ENCODE measurements at regions not wholly inside any gene's neighbourhood (a gene's known extent, or its start where the extent isn't known, plus 50 kb on each side); places are given as distances from the start of the nearest gene placed in this dataset.

- no peak for DNase-seq
Measured at GRCh38 chr15:94924971-94925598, 693.7 kb downstream of the MCTP2 start.

- DNase-seq = no peak
Measured at GRCh38 chr15:94925680-94926079, 694.3 kb downstream of the MCTP2 start.

GRCh38 chr15:94927003-94927402 is 695.6 kb downstream of the MCTP2 start:
- DNase-seq = no peak

GRCh38 chr15:94929282-94929681 is 697.9 kb downstream of the MCTP2 start:
- no peak for DNase-seq

GRCh38 chr15:94930441-94930840 is 699.1 kb downstream of the MCTP2 start:
- no peak for DNase-seq

DNA sequence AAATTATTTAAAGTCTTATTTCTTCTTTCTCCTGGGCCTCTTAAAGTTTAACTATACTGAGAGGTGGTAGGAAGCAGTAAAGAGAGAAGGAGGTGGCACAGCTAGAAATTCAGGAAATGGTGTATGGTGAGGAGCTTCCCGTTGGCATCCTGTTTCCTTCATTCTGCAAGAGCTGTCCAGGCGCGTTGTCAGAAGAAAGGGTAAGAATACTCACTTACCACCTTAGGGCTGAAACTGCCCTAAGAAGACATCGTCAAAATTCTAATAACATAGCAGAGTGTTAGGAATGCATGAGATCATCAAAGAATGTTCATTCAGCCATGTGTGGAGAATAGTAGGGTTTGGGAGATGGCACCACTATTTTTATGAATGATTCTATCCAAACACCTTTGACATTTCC is 699.6 kb downstream of the MCTP2 start:
- DNase-seq = no peak

DNA sequence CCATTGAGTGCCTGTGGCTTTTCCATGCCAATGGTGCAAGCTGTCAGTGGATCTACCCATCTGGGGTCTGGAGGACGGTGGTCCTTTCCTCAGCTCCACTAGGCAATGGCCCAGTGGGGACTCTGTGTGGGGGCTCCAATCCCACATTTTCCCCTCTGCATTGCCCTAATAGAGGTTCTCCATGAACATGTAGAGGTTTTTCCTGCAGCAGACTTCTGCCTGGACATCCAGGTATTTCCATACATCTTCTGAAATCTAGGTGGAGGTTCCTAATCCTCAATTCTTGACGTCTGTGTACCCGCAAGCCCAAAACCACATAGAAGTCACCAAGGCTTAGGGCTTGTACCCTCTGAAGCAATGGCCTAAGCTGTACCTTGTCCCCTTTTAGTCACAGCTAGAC is 703.1 kb downstream of the MCTP2 start:
- DNase-seq = no peak

GRCh38 chr15:94937242-94937641 is 705.9 kb downstream of the MCTP2 start:
- no peak for DNase-seq

- DNase-seq = no peak
Measured at GRCh38 chr15:94943888-94944287, 712.5 kb downstream of the MCTP2 start.

DNA sequence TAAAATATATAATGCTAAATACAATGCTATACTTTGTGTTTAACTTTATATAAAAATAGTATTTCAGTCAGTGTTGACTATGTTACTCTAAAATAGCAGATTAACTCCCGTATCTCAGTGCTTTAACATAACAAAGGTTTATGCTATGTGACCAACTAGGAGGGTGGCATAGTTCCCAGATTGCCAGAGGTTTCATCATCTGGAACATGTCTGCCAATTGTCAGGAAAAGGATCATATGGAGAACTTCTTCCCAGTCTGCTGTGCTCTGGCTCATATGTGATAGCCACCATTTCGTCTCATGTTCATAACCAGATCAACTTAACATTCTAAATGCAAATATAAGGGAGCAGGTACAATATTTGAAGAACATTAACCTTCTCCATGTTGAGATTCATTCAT is 720.2 kb downstream of the MCTP2 start:
- DNase-seq = no peak

- no peak for DNase-seq
Measured at GRCh38 chr15:94963953-94964352, 732.6 kb downstream of the MCTP2 start.

- no peak for DNase-seq
Measured at GRCh38 chr15:94965593-94965992, 734.2 kb downstream of the MCTP2 start.

- no peak for DNase-seq
Measured at GRCh38 chr15:94968133-94968532, 736.8 kb downstream of the MCTP2 start.

DNA sequence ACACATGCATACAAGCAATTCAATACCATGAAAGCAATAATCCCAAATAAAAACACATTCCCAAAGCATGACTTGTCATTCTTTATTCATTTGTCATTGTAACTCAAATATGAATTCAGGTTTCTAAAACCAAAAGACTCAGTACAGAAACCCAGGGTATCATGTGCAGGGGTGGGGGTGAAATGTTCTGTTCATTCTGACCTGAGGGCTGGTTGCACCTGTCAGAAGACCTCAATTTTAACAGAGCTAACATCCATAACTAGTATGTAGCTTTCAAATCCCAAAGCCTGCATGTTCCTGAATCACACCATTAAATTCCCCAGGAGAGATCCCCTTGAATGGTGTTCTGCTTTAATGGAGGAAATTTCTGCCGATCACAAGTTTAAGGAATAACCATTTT is 738.7 kb downstream of the MCTP2 start:
- no peak for DNase-seq

DNA sequence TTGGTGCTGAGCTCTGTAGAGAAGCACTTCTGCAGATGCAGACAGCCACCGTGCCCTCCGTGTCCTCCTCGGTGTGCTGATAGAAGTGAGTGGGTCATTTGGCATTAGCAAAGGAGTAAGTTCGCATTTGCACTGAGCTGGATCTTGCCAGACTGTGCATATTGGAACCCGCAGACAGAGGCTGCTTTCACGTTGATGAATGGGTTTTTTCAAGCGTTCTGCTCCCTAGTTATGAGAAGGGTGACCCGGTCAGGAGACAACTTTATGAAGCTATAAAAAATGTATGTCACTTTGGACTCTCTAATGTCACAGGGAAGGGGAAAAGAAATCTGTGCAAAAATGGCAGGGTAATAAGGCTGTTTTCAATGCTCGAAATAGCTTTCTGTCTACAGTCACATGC is 739.4 kb downstream of the MCTP2 start:
- DNase-seq = no peak

DNA sequence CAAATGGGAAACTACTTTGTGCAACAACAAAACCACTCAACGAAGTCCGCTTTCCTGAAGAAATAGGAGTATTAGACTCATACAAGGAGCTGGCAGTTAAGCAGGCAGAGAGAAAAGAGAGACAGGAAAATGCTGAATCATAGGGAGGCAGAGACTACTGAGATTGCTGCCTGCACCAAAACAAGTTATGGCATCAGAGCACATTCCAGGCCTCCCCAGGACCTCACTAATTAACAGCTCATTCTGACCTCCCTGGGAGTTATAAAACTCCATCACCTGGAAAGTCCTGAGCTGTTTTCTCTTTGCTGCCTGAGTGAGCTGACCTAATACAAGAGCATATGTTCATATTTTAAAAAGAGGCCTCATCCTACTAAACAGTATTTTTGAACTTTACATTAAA is 741.0 kb downstream of the MCTP2 start:
- DNase-seq = no peak

DNA sequence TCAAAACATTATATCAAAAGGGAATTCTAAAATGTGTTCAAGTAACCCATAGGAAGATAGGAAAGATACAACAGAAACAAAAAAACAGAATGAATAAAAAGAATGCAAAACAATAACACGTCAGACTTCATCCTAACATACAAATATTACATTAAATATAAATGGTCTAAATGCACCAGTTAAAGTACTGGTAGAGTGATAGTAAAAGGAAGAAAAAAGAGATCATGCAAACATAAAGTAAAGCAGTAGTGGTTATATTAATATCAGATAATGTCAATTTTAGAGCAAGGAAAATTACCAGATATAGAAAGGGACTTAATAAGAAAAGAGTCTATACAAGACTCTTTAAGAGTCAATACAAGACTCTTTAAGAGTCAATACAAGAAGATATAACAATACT is 755.7 kb downstream of the MCTP2 start:
- no peak for DNase-seq

DNA sequence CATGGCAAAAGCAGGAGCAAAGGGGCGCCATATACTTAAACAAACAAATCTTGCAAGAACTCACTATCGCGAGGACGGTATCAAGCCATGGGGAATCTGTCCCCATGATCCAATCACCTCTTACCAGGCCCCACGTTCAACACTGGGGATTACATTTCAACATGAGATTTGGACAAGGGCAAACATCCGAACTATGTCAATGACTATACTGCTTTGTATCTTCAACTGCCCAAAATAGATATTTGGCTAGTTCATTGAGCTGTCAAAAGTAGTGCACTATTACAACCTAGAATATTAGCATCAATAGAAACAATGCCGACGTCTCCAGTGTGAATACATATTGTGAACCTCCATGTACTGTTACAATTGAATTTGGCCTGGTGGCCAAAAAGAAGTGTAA is 760.4 kb downstream of the MCTP2 start:
- DNase-seq = no peak

DNA sequence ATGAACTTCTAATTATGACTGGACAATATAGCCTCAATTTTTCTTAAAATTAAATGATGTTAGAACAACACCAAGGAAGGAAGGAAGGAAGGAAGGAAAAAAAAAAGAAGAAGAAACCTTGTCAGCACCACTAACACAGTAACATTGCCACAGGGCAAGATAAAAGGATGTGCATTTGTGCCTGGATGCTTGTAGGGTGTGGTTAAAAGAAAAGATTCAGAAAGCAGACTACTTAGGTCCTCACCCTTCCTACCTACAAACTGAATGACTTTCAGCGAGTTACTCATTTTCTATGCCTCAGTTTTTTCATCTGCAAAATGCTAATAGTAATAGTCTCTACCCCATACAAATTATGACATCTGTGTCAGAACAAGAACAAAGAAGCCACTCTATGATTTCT is 778.3 kb downstream of the MCTP2 start:
- no peak for DNase-seq

- DNase-seq = no peak
Measured at GRCh38 chr15:95013381-95013780, 782.0 kb downstream of the MCTP2 start.

- DNase-seq = no peak
Measured at GRCh38 chr15:95016511-95017229, 785.3 kb downstream of the MCTP2 start.

GRCh38 chr15:95017666-95018328 is 786.4 kb downstream of the MCTP2 start:
- no peak for DNase-seq

- DNase-seq = no peak
Measured at GRCh38 chr15:95018888-95019545, 787.7 kb downstream of the MCTP2 start.

DNA sequence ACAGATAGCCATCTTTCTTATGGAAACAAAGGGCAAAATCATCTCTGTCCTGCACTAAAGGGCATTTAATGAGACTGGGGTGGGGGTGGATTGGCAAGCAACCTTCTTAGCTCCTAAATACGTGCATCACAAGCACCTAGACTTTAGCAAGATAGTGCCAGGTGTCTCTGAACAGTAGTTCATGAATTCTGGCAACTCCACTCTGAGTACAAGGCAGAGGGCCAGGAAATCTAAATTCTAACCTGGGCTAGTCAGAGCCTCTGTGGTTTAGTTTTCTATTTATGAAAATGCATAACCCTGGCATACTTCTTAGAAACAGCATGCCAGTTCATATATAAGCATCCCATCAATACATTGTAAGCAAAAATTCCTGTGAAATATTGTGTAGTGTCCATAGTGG is 788.5 kb downstream of the MCTP2 start:
- DNase-seq = no peak
